BE2C (cell line): ENCODE measurements at regions not wholly inside any gene's neighbourhood (a gene's known extent, or its start where the extent isn't known, plus 50 kb on each side); places are given as distances from the start of the nearest gene placed in this dataset.

ENCODE experiments used
- DNase-seq: peaks from one replicate; pipeline ENCODE4 v3.0.0-alpha.2; 2020
- H3K27me3 ChIP-seq: fragments of 250-450 bp; sonication (Bioruptor Pico); 2 replicates; pipeline ENCODE4 v1.5.1; 2020; ENCODE audit warnings: mild to moderate bottlenecking
- H3K36me3 ChIP-seq: fragments of 250-450 bp; sonication (Bioruptor Pico); 2 replicates; pipeline ENCODE4 v1.5.1; 2020; ENCODE audit warnings: mild to moderate bottlenecking
- H3K4me1 ChIP-seq: fragments of 250-450 bp; sonication (Bioruptor Pico); 2 replicates; pipeline ENCODE4 v1.5.1; 2020
- H3K4me3 ChIP-seq: 2 replicates; pipeline ENCODE4 v1.5.1; 2011; ENCODE audit warnings: low read depth, low read length
- H3K9me3 ChIP-seq: fragments of 250-450 bp; sonication (Bioruptor Pico); 2 replicates; pipeline ENCODE4 v1.5.1; 2020
- TF ChIP-seq, protein P1 (sequence below): IDR thresholded peaks from 2 replicates; pipeline ENCODE4 v1.5.1; 2012; ENCODE audit warnings: mild to moderate bottlenecking, low read depth, low read length

- Histone ChIP-seq H3K9me3 (no peaks in the 10 kb centered on the region; the same call in 1 of the 2 replicates), H3K36me3 (no peaks in the 10 kb centered on the region)
- no peak for DNase-seq
Observed at GRCh38 chr5:97422678-97423077, 239.6 kb upstream of the RIOK2 start.

GRCh38 chr5:97425511-97425910 lies 242.5 kb upstream of the RIOK2 start:
- Histone ChIP-seq H3K4me1 (no peaks in the 10 kb centered on the region), H3K36me3 (no peaks in the 10 kb centered on the region), H3K4me3 (no peak overlapping the region), H3K9me3 (no peaks in the 10 kb centered on the region; the same call in 1 of the 2 replicates), H3K27me3 (no peaks in the 10 kb centered on the region)
- no peak for DNase-seq
- TF ChIP-seq, protein P1, sequence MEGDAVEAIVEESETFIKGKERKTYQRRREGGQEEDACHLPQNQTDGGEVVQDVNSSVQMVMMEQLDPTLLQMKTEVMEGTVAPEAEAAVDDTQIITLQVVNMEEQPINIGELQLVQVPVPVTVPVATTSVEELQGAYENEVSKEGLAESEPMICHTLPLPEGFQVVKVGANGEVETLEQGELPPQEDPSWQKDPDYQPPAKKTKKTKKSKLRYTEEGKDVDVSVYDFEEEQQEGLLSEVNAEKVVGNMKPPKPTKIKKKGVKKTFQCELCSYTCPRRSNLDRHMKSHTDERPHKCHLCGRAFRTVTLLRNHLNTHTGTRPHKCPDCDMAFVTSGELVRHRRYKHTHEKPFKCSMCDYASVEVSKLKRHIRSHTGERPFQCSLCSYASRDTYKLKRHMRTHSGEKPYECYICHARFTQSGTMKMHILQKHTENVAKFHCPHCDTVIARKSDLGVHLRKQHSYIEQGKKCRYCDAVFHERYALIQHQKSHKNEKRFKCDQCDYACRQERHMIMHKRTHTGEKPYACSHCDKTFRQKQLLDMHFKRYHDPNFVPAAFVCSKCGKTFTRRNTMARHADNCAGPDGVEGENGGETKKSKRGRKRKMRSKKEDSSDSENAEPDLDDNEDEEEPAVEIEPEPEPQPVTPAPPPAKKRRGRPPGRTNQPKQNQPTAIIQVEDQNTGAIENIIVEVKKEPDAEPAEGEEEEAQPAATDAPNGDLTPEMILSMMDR: 0 out of 2 replicates have a peak, but pooled peaks have one; percentile 12

More at GRCh38 chr5:97422678-97423077, 239.6 kb upstream of the RIOK2 start:
- no peaks in the 10 kb centered on the region for H3K27me3 ChIP-seq
- TF ChIP-seq, protein P1: no peak
- H3K4me3 ChIP-seq: no peak overlapping the region
- no peaks in the 10 kb centered on the region for H3K4me1 ChIP-seq

- no peak for DNase-seq
- Histone ChIP-seq H3K4me1 (no peaks in the 10 kb centered on the region), H3K9me3 (no peaks in the 10 kb centered on the region; the same call in 1 of the 2 replicates), H3K4me3 (no peak overlapping the region), H3K36me3 (no peaks in the 10 kb centered on the region), H3K27me3 (no peaks in the 10 kb centered on the region)
- TF ChIP-seq, protein P1: no peak
Observed at GRCh38 chr5:97427235-97427634, 244.2 kb upstream of the RIOK2 start.

- Histone ChIP-seq H3K4me3 (no peak overlapping the region), H3K4me1 (no peaks in the 10 kb centered on the region), H3K36me3 (no peaks in the 10 kb centered on the region), H3K27me3 (no peaks in the 10 kb centered on the region), H3K9me3 (no peaks in the 10 kb centered on the region)
- DNase-seq: no peak
- TF ChIP-seq, protein P1: no peak
Observed at GRCh38 chr5:97434021-97434420, 251.0 kb upstream of the RIOK2 start.

GRCh38 chr5:97436405-97436804 lies 253.4 kb upstream of the RIOK2 start:
- no peak overlapping the region for H3K4me3 ChIP-seq
- TF ChIP-seq, protein P1: no peak
- no peak for DNase-seq
- H3K27me3 ChIP-seq: no peaks in the 10 kb centered on the region
- no peaks in the 10 kb centered on the region for H3K36me3 ChIP-seq
- no peaks in the 10 kb centered on the region for H3K9me3 ChIP-seq
- H3K4me1 ChIP-seq: no peaks in the 10 kb centered on the region

DNA sequence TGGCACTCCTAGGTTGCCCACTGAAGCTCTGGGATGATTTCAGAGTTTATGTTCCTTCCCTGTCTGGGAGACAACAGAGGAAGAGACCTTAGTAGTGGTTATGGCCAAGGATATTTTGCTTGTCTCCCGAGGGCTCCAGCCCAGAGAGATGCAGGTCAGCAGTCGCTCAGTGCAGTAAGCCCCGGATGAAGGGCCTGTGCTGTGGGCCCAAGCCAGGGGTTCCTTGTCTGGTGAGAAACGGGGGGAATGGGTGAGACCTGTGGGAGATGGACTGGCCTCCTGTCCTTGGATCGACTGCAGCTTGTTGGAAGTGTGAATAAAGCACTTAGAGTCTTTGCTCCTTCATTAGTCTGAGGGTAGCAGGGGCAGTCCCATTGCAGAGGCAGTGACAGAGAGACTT lies 260.7 kb upstream of the RIOK2 start:
- DNase-seq: no peak
- H3K9me3 ChIP-seq: no peaks in the 10 kb centered on the region
- H3K4me1 ChIP-seq: no peaks in the 10 kb centered on the region
- H3K4me3 ChIP-seq: no peak overlapping the region
- H3K36me3 ChIP-seq: no peaks in the 10 kb centered on the region
- TF ChIP-seq, protein P1: no peak
- H3K27me3 ChIP-seq: no peaks in the 10 kb centered on the region
